WTC11 (cell line): ENCODE measurements at regions not wholly inside any gene's neighbourhood (a gene's known extent, or its start where the extent isn't known, plus 50 kb on each side); places are given as distances from the start of the nearest gene placed in this dataset.

Experiments
- ATAC-seq: fragments of 200-7000 bp; cut with Tn5 transposase; 2 replicates; pipeline ENCODE4 v1.10.0; 2021; ENCODE audit warnings: mild to moderate bottlenecking, moderate library complexity
- CTCF ChIA-PET: fragments of 300-600 bp; sonication (Branson Sonifier 250); formaldehyde crosslinking; loops from one replicate; lab custom pipeline; 2021; ENCODE audit warnings: antibody characterized with exemption; lab: Charles Lee
- POLR2A ChIA-PET: fragments of 350-600 bp; sonication (Branson Sonifier 250); formaldehyde crosslinking; loops from one replicate; lab custom pipeline; 2021; ENCODE audit warnings: antibody characterized with exemption; lab: Charles Lee
- DNase-seq: peaks from one replicate; pipeline ENCODE4 v3.0.0; 2021; ENCODE audit warnings: low spot score
- H3K27ac Mint-ChIP-seq: 2 replicates; pipeline ENCODE4 v1.8.0; 2021; ENCODE audit warnings: mixed read lengths
- H3K27me3 Mint-ChIP-seq: 2 replicates; pipeline ENCODE4 v1.8.0; 2021; ENCODE audit warnings: low read depth, mild to moderate bottlenecking, moderate library complexity, mixed read lengths
- H3K36me3 Mint-ChIP-seq: 2 replicates; pipeline ENCODE4 v1.8.0; 2021; ENCODE audit warnings: mixed read lengths
- H3K4me1 Mint-ChIP-seq: 2 replicates; pipeline ENCODE4 v1.8.0; 2022; ENCODE audit warnings: mixed read lengths
- H3K4me3 Mint-ChIP-seq: 2 replicates; pipeline ENCODE4 v1.8.0; 2021; ENCODE audit warnings: mild to moderate bottlenecking, moderate library complexity, mixed read lengths
- H3K9me3 Mint-ChIP-seq: 2 replicates; pipeline ENCODE4 v1.8.0; 2021; ENCODE audit warnings: mixed read lengths
- AR ChIP-seq: fragments of 250-450 bp; sonication (Bioruptor Pico); IDR thresholded peaks from 2 replicates; pipeline ENCODE4 v1.9.0; 2021; ENCODE audit warnings: mild to moderate bottlenecking
- ARID4B ChIP-seq: sonication (generic); formaldehyde crosslinking; IDR thresholded peaks from 2 replicates; pipeline ENCODE4 v1.8.0; 2023; ENCODE audit warnings: missing genetic modification reagents, mild to moderate bottlenecking, borderline replicate concordance
- ATF6 ChIP-seq: sonication (generic); formaldehyde crosslinking; IDR thresholded peaks from 2 replicates; pipeline ENCODE4 v1.8.1; 2023; ENCODE audit warnings: mild to moderate bottlenecking, missing genetic modification reagents
- HMGA2 ChIP-seq: fragments of 250-450 bp; sonication (Bioruptor Pico); IDR thresholded peaks from 2 replicates; pipeline ENCODE4 v1.4.0; 2021; ENCODE audit warnings: mild to moderate bottlenecking, moderate library complexity
- JUN ChIP-seq: sonication (generic); formaldehyde crosslinking; IDR thresholded peaks from 2 replicates; pipeline ENCODE4 v1.8.0; 2023; ENCODE audit warnings: mild to moderate bottlenecking, missing genetic modification reagents
- KAT7 ChIP-seq: sonication (generic); formaldehyde crosslinking; IDR thresholded peaks from 2 replicates; pipeline ENCODE4 v1.8.1; 2023; ENCODE audit warnings: missing genetic modification reagents, mild to moderate bottlenecking, borderline replicate concordance
- MXD4 ChIP-seq: fragments of 250-450 bp; sonication (Bioruptor Pico); IDR thresholded peaks from 2 replicates; pipeline ENCODE4 v1.8.0; 2021; ENCODE audit warnings: mild to moderate bottlenecking, moderate library complexity, borderline replicate concordance
- NFE2L1 ChIP-seq: sonication (generic); formaldehyde crosslinking; IDR thresholded peaks from 2 replicates; pipeline ENCODE4 v1.8.1; 2023; ENCODE audit warnings: missing genetic modification reagents
- NFYB ChIP-seq: sonication (generic); formaldehyde crosslinking; conservative IDR thresholded peaks from 2 replicates; pipeline ENCODE4 v1.8.0; 2022; ENCODE audit warnings: low read depth, missing genetic modification reagents
- NR2C2 ChIP-seq: sonication (generic); formaldehyde crosslinking; IDR thresholded peaks from 2 replicates; pipeline ENCODE4 v1.8.0; 2022; ENCODE audit warnings: mild to moderate bottlenecking, missing genetic modification reagents
- TCF7 ChIP-seq: sonication (generic); formaldehyde crosslinking; IDR thresholded peaks from 2 replicates; pipeline ENCODE4 v1.8.0; 2022; ENCODE audit warnings: mild to moderate bottlenecking, low read depth, missing genetic modification reagents, moderate library complexity
- ZNF396 ChIP-seq: fragments of 250-450 bp; sonication (Bioruptor Pico); IDR thresholded peaks from 2 replicates; pipeline ENCODE4 v1.8.0; 2021; ENCODE audit warnings: mild to moderate bottlenecking, moderate library complexity, borderline replicate concordance
- ZNF416 ChIP-seq: fragments of 250-450 bp; sonication (Bioruptor Pico); IDR thresholded peaks from 2 replicates; pipeline ENCODE4 v1.9.0; 2021; ENCODE audit warnings: mild to moderate bottlenecking, inconsistent platforms
- TF ChIP-seq, protein P1 (sequence below): fragments of 250-450 bp; sonication (Bioruptor Pico); IDR thresholded peaks from 2 replicates; pipeline ENCODE4 v1.9.0; 2021; ENCODE audit warnings: mild to moderate bottlenecking
- TF ChIP-seq, protein P2 (sequence below): fragments of 250-450 bp; sonication (Bioruptor Pico); IDR thresholded peaks from 2 replicates; pipeline ENCODE4 v1.9.0; 2021; ENCODE audit warnings: mild to moderate bottlenecking, borderline replicate concordance

GRCh38 chrX:38879631-38880220 lies 78.5 kb downstream of the MID1IP1 start:
- no peak overlapping the region for H3K4me3 Mint-ChIP-seq
- H3K9me3 Mint-ChIP-seq, result no peaks in the 10 kb centered on the region; the same call in 1 of the 2 replicates
- CTCF ChIA-PET, result interaction anchor here (0.5 to 1.0 kb wide), 2 partner anchors 14 to 15 kb away, joined by 3 to 4 read pairs; no protein-coding TSS in a partner anchor
- POLR2A ChIA-PET, result no interaction called here
- no peaks in the 10 kb centered on the region; the same call in 1 of the 2 replicates for H3K27me3 Mint-ChIP-seq
- no peak for DNase-seq
- ATAC-seq, result no peak
- H3K4me1 Mint-ChIP-seq, result peaks cover 27% of the 10 kb centered on the region
- H3K36me3 Mint-ChIP-seq, result no peaks in the 10 kb centered on the region
- H3K27ac Mint-ChIP-seq, result no peak overlapping the region
- TF ChIP-seq ZNF416 (CRISPR knock-in tag) (no peak), NR2C2 (no peak), ATF6 (CRISPR knock-in tag) (no peak), TCF7 (no peak), NFE2L1 (CRISPR knock-in tag) (no peak), AR (no peak), JUN (CRISPR knock-in tag) (no peak), ARID4B (no peak)
- TF ChIP-seq, protein P1, sequence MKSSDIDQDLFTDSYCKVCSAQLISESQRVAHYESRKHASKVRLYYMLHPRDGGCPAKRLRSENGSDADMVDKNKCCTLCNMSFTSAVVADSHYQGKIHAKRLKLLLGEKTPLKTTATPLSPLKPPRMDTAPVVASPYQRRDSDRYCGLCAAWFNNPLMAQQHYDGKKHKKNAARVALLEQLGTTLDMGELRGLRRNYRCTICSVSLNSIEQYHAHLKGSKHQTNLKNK (CRISPR knock-in tag), result no peak
- TF ChIP-seq, all 79 proteins: peak for 0

GRCh38 chrX:38880296-38880854 lies 79.1 kb downstream of the MID1IP1 start:
- no peak overlapping the region for H3K4me3 Mint-ChIP-seq
- DNase-seq (no peak), ATAC-seq (no peak)
- H3K36me3 Mint-ChIP-seq, result no peaks in the 10 kb centered on the region
- no peaks in the 10 kb centered on the region; the same call in 1 of the 2 replicates for H3K27me3 Mint-ChIP-seq
- POLR2A ChIA-PET, result no interaction called here
- H3K9me3 Mint-ChIP-seq, result no peaks in the 10 kb centered on the region; the same call in 1 of the 2 replicates
- peaks cover 27% of the 10 kb centered on the region for H3K4me1 Mint-ChIP-seq
- CTCF ChIA-PET, result interaction anchor here (0.5 to 1.0 kb wide), 2 partner anchors 15 to 16 kb away, joined by 3 to 4 read pairs; no protein-coding TSS in a partner anchor
- H3K27ac Mint-ChIP-seq, result no peak overlapping the region
- TF ChIP-seq KAT7 (CRISPR knock-in tag) (no peak), HMGA2 (no peak), MXD4 (CRISPR knock-in tag) (no peak), ARID4B (no peak), NFYB (no peak), NFE2L1 (CRISPR knock-in tag) (no peak), ZNF396 (CRISPR knock-in tag) (no peak)
- TF ChIP-seq, protein P2, sequence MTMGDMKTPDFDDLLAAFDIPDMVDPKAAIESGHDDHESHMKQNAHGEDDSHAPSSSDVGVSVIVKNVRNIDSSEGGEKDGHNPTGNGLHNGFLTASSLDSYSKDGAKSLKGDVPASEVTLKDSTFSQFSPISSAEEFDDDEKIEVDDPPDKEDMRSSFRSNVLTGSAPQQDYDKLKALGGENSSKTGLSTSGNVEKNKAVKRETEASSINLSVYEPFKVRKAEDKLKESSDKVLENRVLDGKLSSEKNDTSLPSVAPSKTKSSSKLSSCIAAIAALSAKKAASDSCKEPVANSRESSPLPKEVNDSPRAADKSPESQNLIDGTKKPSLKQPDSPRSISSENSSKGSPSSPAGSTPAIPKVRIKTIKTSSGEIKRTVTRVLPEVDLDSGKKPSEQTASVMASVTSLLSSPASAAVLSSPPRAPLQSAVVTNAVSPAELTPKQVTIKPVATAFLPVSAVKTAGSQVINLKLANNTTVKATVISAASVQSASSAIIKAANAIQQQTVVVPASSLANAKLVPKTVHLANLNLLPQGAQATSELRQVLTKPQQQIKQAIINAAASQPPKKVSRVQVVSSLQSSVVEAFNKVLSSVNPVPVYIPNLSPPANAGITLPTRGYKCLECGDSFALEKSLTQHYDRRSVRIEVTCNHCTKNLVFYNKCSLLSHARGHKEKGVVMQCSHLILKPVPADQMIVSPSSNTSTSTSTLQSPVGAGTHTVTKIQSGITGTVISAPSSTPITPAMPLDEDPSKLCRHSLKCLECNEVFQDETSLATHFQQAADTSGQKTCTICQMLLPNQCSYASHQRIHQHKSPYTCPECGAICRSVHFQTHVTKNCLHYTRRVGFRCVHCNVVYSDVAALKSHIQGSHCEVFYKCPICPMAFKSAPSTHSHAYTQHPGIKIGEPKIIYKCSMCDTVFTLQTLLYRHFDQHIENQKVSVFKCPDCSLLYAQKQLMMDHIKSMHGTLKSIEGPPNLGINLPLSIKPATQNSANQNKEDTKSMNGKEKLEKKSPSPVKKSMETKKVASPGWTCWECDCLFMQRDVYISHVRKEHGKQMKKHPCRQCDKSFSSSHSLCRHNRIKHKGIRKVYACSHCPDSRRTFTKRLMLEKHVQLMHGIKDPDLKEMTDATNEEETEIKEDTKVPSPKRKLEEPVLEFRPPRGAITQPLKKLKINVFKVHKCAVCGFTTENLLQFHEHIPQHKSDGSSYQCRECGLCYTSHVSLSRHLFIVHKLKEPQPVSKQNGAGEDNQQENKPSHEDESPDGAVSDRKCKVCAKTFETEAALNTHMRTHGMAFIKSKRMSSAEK (CRISPR knock-in tag), result no peak
